Suprapubic skin (tissue), 4 donors: ENCODE measurements at regions not wholly inside any gene's neighbourhood (a gene's known extent, or its start where the extent isn't known, plus 50 kb on each side); places are given as distances from the start of the nearest gene placed in this dataset.
"Not testable (repeated sequence)": the region's sequence is repeated elsewhere in the genome, so short reads cannot be mapped to it uniquely, and the experiment has no call there.

Experiments used
- DNase-seq, 2 donors: peaks; one replicate each; pipeline ENCODE4 v3.0.0-alpha.2; 2019; ENCODE audit warnings: low spot score in 2 of 2
- H3K27ac ChIP-seq: fragments of 200-600 bp; sonication (generic); one replicate; pipeline ENCODE4 v1.5.1; 2019
- H3K27me3 ChIP-seq: fragments of 200-600 bp; sonication (generic); one replicate; pipeline ENCODE4 v1.5.1; 2019
- H3K36me3 ChIP-seq: fragments of 200-600 bp; sonication (generic); one replicate; pipeline ENCODE4 v1.5.1; 2019
- H3K4me1 ChIP-seq: fragments of 200-600 bp; sonication (generic); one replicate; pipeline ENCODE4 v1.5.1; 2019
- H3K4me3 ChIP-seq: fragments of 200-600 bp; sonication (generic); one replicate; pipeline ENCODE4 v1.5.1; 2019; ENCODE audit warnings: mild to moderate bottlenecking
- H3K9me3 ChIP-seq: fragments of 200-600 bp; sonication (generic); one replicate; pipeline ENCODE4 v1.5.1; 2019
- CTCF ChIP-seq, 2 donors: fragments of 200-600 bp in 1 of 2; fragments of 450-650 bp in 1 of 2; sonication (generic) in 1 of 2; IDR thresholded peaks; one replicate each; pipeline ENCODE4 v1.5.1; 2016 to 2019; ENCODE audit warnings: antibody characterized with exemption in 2 of 2, mild to moderate bottlenecking in 1 of 2, moderate library complexity in 1 of 2
- EP300 ChIP-seq: sonication (generic); formaldehyde crosslinking; IDR thresholded peaks from one replicate; pipeline ENCODE4 v1.6.1; 2017; ENCODE audit warnings: antibody characterized with exemption
- POLR2A ChIP-seq, 2 donors: fragments of 450-650 bp; IDR thresholded peaks; one replicate each; pipeline ENCODE4 v1.6.1; 2017; ENCODE audit warnings: antibody characterized with exemption in 2 of 2, mild to moderate bottlenecking in 2 of 2, moderate library complexity in 2 of 2
- POLR2AphosphoS5 ChIP-seq, 3 donors: sonication (generic); formaldehyde crosslinking; IDR thresholded peaks; one replicate each; pipeline ENCODE4 v1.6.1; 2017; ENCODE audit warnings: antibody characterized with exemption in 3 of 3
- WGBS: methylation state at CpG from one replicate; pipeline ENCODE4 v1.1.5; 2018; 5-methylcytosine and 5-hydroxymethylcytosine counted together

- H3K36me3 ChIP-seq = no peaks in the 10 kb centered on the region
- TF ChIP-seq CTCF (IDR thresholded peaks at IDR 0.05) (no peak), POLR2A (IDR thresholded peaks at IDR 0.05) (no peak), POLR2AphosphoS5 (IDR thresholded peaks at IDR 0.05) (no peak), EP300 (no peak)
- no peaks in the 10 kb centered on the region for H3K9me3 ChIP-seq
- no peak overlapping the region for H3K27ac ChIP-seq
- no peaks in the 10 kb centered on the region for H3K27me3 ChIP-seq
- no peak overlapping the region for H3K4me3 ChIP-seq
- WGBS = 76% methylated on average over 5 of the region's 5 CpGs
- no peak for DNase-seq
- no peaks in the 10 kb centered on the region for H3K4me1 ChIP-seq
Measured at GRCh38 chr3:160099834-160100233, 111.2 kb downstream of the IL12A start.

- H3K27ac ChIP-seq = no peak overlapping the region
- H3K9me3 ChIP-seq = no peaks in the 10 kb centered on the region
- no peaks in the 10 kb centered on the region for H3K27me3 ChIP-seq
- WGBS = 97% methylated on average over 40 of the region's 40 CpGs
- no peak overlapping the region for H3K4me3 ChIP-seq
- no peak for DNase-seq
- no peaks in the 10 kb centered on the region for H3K36me3 ChIP-seq
- TF ChIP-seq EP300 = no peak
- no peak for TF ChIP-seq CTCF (IDR thresholded peaks at IDR 0.05)
- no peak for TF ChIP-seq POLR2AphosphoS5 (IDR thresholded peaks at IDR 0.05)
- TF ChIP-seq POLR2A (IDR thresholded peaks at IDR 0.05) = no peak
- H3K4me1 ChIP-seq = no peaks in the 10 kb centered on the region
Measured at GRCh38 chr3:160100610-160101009, 112.0 kb downstream of the IL12A start.

GRCh38 chr3:160102001-160102400 is 113.4 kb downstream of the IL12A start:
- not testable (repeated sequence) for H3K27ac ChIP-seq, H3K9me3 ChIP-seq, DNase-seq, H3K36me3 ChIP-seq, H3K27me3 ChIP-seq, H3K4me1 ChIP-seq, H3K4me3 ChIP-seq
- 63% methylated on average over 7 of the region's 7 CpGs for WGBS

GRCh38 chr3:160103397-160103796 is 114.8 kb downstream of the IL12A start:
- 100% methylated on average over 2 of the region's 2 CpGs for WGBS
- Histone ChIP-seq H3K27me3 (no peaks in the 10 kb centered on the region), H3K4me1 (no peaks in the 10 kb centered on the region), H3K27ac (no peak overlapping the region), H3K36me3 (no peaks in the 10 kb centered on the region), H3K4me3 (no peak overlapping the region), H3K9me3 (no peaks in the 10 kb centered on the region)
- DNase-seq = no peak
- TF ChIP-seq POLR2AphosphoS5 (IDR thresholded peaks at IDR 0.05) (no peak), EP300 (no peak), POLR2A (IDR thresholded peaks at IDR 0.05) (no peak), CTCF (IDR thresholded peaks at IDR 0.05) (no peak)

GRCh38 chr3:160105907-160106584 is 117.4 kb downstream of the IL12A start:
- Histone ChIP-seq H3K27me3 (no peaks in the 10 kb centered on the region), H3K9me3 (no peaks in the 10 kb centered on the region), H3K4me1 (no peaks in the 10 kb centered on the region), H3K27ac (no peak overlapping the region), H3K36me3 (no peaks in the 10 kb centered on the region), H3K4me3 (no peak overlapping the region)
- no peak for DNase-seq
- WGBS = 100% methylated on average over 1 of the region's 1 CpG
- TF ChIP-seq EP300 (no peak), POLR2A (IDR thresholded peaks at IDR 0.05) (no peak), CTCF (IDR thresholded peaks at IDR 0.05) (no peak), POLR2AphosphoS5 (IDR thresholded peaks at IDR 0.05) (no peak)
